ENCODE measurements at regions not wholly inside any gene's neighbourhood (a gene's known extent, or its start where the extent isn't known, plus 50 kb on each side); places are given as distances from the start of the nearest gene placed in this dataset.

DNA sequence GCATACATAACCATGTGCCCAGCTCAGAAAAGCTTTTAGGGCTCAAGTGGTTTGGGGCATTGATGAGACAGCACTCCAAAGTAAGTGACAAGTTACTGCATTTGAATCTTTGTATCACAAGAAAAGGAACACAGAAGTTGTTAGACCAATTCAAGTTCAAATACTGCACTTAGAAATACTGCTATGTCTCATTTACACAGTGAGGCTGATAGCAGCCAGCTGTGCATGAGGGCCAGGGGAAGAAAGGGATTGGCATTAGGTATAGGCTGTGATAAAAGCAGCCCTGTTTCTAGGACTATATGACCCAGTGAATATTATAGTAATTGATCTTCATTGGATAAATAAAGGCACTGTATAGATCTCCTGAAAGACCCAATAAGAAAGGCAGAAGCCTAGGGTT is 197.8 kb upstream of the SORCS1 start:
- TF ChIP-seq, protein P1, sequence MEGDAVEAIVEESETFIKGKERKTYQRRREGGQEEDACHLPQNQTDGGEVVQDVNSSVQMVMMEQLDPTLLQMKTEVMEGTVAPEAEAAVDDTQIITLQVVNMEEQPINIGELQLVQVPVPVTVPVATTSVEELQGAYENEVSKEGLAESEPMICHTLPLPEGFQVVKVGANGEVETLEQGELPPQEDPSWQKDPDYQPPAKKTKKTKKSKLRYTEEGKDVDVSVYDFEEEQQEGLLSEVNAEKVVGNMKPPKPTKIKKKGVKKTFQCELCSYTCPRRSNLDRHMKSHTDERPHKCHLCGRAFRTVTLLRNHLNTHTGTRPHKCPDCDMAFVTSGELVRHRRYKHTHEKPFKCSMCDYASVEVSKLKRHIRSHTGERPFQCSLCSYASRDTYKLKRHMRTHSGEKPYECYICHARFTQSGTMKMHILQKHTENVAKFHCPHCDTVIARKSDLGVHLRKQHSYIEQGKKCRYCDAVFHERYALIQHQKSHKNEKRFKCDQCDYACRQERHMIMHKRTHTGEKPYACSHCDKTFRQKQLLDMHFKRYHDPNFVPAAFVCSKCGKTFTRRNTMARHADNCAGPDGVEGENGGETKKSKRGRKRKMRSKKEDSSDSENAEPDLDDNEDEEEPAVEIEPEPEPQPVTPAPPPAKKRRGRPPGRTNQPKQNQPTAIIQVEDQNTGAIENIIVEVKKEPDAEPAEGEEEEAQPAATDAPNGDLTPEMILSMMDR (conservative IDR thresholded peaks at IDR 0.05; ENCODE audit: low read length) = no peak
- TF ChIP-seq EZH2phosphoT487 (IDR thresholded peaks at IDR 0.05; ENCODE audit: borderline replicate concordance) = no peak

Data from Loucy (cell line).